Dedifferentiated amniotic fluid mesenchymal stem cell (primary cell): ENCODE measurements at regions not wholly inside any gene's neighbourhood (a gene's known extent, or its start where the extent isn't known, plus 50 kb on each side); places are given as distances from the start of the nearest gene placed in this dataset.

Experiments
- DNase-seq: peaks from one replicate; pipeline ENCODE4 v3.0.0-alpha.2; 2016; ENCODE audit errors: extremely low spot score

DNA sequence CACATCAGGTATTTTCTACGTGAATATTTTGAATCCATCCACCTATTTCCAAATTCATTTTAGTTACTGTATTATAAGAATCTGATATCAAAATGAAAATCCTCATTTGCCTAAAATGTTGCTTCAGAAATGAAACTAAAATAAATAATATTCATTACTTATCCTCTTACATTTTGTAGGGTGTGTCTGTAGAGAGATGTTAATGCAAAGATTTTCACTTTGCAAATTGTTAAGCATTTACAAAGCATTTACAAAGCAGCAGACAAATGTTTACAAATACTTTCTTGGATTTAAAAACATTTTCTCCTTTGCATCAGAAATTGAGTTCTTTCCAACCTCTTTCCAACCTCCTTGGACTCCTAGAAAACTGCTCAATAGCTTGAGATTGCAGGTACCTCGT is 360.0 kb upstream of the DCN start:
- DNase-seq = no peak

DNA sequence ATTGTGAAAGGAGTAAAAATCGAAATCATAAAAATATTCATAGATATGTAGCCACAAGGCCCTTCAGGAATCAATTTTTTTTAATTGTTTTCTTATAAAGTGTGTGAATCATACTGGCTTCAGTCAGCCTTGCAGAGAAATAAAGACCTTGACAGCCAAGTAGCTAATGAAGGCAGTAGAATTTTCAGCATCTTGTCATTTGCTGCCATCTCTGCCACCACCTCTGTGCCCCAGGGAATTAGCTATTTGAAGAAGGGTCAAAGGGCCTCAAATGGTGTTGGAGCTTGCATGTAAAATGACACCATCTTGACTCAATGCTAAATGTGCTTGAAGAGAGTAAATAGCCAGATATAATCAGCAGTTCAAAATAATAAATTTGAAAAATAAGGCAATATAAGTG is 359.4 kb upstream of the DCN start:
- no peak for DNase-seq

- no peak for DNase-seq
Observed at GRCh38 chr12:91538418-91538817, 355.8 kb upstream of the DCN start.

DNA sequence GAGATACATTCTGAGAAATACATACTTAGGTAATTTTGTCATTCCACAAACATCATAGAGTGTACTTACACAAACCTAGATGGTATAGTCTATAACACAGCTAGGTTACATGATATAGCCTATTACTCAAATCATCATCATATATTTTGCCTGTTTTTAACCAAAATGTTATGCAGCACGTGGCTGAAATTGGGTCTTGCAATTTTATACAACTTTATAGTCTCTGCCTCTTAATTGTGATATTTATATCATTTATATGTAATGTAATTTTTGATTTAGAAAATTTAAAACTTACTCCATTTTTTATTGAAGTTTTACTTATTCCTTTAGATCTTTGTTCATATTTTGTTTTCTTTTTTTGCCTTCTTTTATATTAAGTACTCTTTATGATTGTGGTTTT is 350.7 kb upstream of the DCN start:
- DNase-seq = no peak

GRCh38 chr12:91529829-91530228 is 347.2 kb upstream of the DCN start:
- DNase-seq = no peak

- DNase-seq = no peak
Observed at GRCh38 chr12:91523831-91524230, 341.2 kb upstream of the DCN start.

DNA sequence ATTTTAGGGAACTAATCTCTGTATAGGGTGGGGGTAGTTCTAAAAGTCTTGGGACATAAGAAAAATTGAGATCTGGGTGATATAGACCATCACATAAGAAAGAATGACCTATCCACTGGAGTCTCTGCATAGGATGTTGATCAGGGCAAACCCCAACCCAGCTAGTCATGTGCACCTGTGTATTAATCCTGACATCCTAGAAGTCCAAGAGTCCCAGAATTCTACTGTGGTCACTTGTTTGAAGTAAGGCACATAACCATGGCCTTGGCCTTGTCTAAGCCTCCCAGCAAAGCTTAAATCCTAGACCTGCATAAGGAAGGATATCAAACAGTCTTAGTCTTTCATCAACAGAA is 334.1 kb upstream of the DCN start:
- no peak for DNase-seq

- DNase-seq = no peak
Observed at GRCh38 chr12:91515944-91516694, 333.5 kb upstream of the DCN start.

DNA sequence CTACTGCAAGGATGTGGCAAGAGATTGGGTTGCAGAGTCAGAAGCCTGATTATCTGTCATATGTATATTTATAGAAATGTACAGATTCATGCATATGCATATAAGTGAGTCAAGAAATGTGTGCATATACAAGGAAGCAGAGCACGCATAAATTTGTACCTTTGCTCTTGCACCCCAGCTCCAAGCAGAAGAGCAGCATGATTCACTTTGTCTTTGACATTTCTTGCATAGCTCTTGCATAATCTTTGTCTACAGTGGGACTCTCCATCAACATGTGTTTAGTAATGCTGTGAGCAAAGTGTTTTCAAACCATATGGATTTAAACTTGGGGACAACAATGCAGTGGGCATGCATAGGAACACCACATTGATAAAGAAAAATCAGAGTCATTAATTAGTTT is 330.7 kb upstream of the DCN start:
- DNase-seq = no peak

DNA sequence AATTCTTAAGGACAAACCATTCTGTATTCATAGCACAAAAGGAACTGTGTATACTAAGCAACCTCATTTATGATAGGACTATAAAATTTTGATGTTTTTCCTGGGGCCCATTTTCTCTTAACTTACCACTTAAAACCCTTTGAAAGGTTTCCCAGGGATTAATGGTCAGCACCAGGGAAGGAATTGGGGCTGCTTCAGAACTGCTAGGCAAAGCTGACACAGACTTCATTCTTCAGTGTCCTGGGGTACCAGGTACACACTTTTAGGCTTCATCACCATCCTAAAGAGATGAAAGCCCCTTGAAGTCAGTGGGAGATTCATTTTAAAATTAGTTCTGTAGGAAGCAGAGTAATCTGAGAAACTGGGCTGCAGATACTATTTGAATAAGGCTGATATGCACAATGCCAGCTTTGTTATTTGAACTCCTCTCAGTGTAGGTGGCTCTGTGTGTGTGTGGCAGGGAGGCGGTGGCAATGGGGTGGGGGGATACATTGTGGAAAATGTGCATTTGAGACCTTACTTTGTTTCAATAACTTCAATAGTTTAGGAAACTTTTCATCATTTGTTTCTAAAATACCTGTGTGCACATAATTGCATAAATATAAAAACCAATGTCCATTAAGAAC is 329.3 kb upstream of the DCN start:
- DNase-seq = no peak

DNA sequence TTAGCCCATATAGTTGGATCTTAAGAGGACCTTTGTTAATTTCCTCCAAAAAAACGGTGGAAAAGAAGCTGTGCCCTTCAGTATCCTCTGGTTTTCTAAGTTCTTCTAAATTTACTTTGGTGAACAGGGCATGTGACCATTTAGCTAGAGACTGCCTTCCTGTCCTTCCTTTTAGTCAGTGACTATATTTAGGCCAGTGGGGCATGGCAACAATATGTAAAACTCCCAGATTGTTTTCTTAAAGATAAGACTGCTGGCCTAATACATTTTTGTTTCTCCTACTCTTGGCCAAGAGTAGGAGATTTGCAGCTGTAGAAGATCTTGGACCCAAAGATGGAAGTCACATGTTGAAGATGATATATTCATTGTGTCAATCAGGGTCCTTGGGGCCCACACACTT is 325.1 kb upstream of the DCN start:
- DNase-seq = peak; percentile 42

- no peak for DNase-seq
Observed at GRCh38 chr12:91506452-91506851, 323.8 kb upstream of the DCN start.

- DNase-seq = no peak
Observed at GRCh38 chr12:91505006-91505405, 322.4 kb upstream of the DCN start.

- DNase-seq = no peak
Observed at GRCh38 chr12:91502208-91502607, 319.6 kb upstream of the DCN start.

- DNase-seq = no peak
Observed at GRCh38 chr12:91496337-91496736, 313.7 kb upstream of the DCN start.

GRCh38 chr12:91493308-91493707 is 310.7 kb upstream of the DCN start:
- DNase-seq = no peak

GRCh38 chr12:91492648-91493047 is 310.0 kb upstream of the DCN start:
- DNase-seq = no peak

DNA sequence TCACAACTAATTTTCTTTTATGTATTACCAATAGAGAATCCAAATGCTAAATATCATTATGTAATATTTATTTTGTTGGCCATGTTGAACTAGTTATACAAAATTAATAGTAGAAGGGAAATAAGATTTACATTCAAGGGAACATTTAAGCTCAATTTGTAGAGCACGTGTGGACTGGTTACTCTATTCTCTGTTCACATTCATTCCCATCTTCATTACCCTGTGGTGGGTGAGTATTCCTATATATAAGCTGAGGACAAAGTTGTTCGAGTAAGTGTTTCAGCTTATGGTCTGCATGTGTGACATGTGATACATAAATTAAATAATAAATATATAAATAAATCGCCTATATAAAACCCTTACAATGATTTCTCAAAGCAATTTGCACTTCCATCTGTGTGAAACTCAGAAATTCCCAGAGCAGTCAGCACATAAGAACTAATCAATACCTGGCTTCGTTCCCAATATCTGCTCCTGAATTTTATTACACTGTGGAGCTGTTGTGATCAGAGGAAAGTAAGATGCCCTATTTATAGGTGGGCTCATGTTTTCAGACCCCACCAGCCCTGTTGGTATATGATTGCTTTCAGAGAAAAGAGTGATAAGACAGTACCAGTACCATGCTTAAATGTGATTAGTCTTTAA is 308.2 kb upstream of the DCN start:
- no peak for DNase-seq

- no peak for DNase-seq
Observed at GRCh38 chr12:91483471-91483985, 300.9 kb upstream of the DCN start.

- no peak for DNase-seq
Observed at GRCh38 chr12:91482231-91482630, 299.6 kb upstream of the DCN start.

- no peak for DNase-seq
Observed at GRCh38 chr12:91478500-91478899, 295.9 kb upstream of the DCN start.

- no peak for DNase-seq
Observed at GRCh38 chr12:91467686-91468085, 285.1 kb upstream of the DCN start.

GRCh38 chr12:91461061-91461460 is 278.4 kb upstream of the DCN start:
- no peak for DNase-seq
